ENCODE measurements at regions not wholly inside any gene's neighbourhood (a gene's known extent, or its start where the extent isn't known, plus 50 kb on each side); places are given as distances from the start of the nearest gene placed in this dataset.

DNA sequence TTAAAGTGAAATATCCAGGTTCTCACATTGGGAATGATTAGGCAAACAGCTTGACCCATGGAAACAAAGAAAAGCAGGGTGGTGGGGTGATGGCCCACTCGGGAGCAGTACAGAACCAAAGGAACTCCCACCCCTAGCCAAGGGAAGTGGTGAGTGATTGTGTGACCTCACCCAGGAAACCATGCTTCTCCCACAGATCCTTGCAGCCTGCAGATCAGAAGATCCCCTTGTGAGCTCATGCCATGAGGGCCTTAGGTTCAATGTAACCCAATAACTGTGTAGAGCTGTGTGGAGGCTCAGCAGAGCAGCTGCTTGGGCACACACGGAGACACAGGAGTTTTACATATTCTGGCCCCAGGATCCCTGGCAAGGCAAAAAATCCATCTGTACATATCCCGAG lies 311.8 kb upstream of the DPYD start:
- DNase-seq: no peak
- Histone ChIP-seq H3K27ac (ENCODE audit: low read depth in 1 of 2, low read length in 2 of 2) (no peak overlapping the region), H3K4me3 (replicated peaks in 1 of 3; ENCODE audit: low read depth in 2 of 3, low read length in 3 of 3) (no peak overlapping the region), H3K4me1 (ENCODE audit: control insufficient read depth in 1 of 2, insufficient read depth in 2 of 2, low read length in 2 of 2) (no peaks in the 10 kb centered on the region), H3K27me3 (ENCODE audit: control insufficient read depth in 2 of 2, insufficient read depth in 2 of 2, low read length in 2 of 2) (no peaks in the 10 kb centered on the region), H3K9ac (ENCODE audit: insufficient read depth, low read length, poor library complexity, severe bottlenecking) (no peak overlapping the region), H4K20me1 (ENCODE audit: insufficient read depth, low read length) (no peaks in the 10 kb centered on the region), H3K9me3 (replicated peaks in 1 of 2; ENCODE audit: control insufficient read depth in 1 of 2, insufficient read depth in 1 of 2, low read length in 2 of 2) (peaks cover 3 to 12% of the 10 kb centered on the region in 2 donors), H3K36me3 (replicated peaks in 1 of 2; ENCODE audit: control insufficient read depth in 1 of 2, insufficient read depth in 2 of 2, low read length in 2 of 2) (no peaks in the 10 kb centered on the region), H3K79me2 (ENCODE audit: insufficient read depth, low read length) (no peaks in the 10 kb centered on the region), H3K4me2 (replicated peaks; ENCODE audit: extremely low read depth, low read length, poor library complexity, severe bottlenecking) (no peak overlapping the region), H2AFZ (ENCODE audit: insufficient read depth, low read depth, low read length, poor library complexity, severe bottlenecking) (no peak overlapping the region)
- Mint-ChIP-seq H3K4me1 (no peaks in the 10 kb centered on the region), H3K27ac (no peak overlapping the region), H3K4me3 (no peak overlapping the region), H3K36me3 (no peaks in the 10 kb centered on the region), H3K9me3 (peaks cover 16 to 29% (median 24%) of the 10 kb centered on the region in 7 donors), H3K27me3 (ENCODE audit: low read depth in 3 of 3) (no peaks in the 10 kb centered on the region)
- TF ChIP-seq, protein P1, sequence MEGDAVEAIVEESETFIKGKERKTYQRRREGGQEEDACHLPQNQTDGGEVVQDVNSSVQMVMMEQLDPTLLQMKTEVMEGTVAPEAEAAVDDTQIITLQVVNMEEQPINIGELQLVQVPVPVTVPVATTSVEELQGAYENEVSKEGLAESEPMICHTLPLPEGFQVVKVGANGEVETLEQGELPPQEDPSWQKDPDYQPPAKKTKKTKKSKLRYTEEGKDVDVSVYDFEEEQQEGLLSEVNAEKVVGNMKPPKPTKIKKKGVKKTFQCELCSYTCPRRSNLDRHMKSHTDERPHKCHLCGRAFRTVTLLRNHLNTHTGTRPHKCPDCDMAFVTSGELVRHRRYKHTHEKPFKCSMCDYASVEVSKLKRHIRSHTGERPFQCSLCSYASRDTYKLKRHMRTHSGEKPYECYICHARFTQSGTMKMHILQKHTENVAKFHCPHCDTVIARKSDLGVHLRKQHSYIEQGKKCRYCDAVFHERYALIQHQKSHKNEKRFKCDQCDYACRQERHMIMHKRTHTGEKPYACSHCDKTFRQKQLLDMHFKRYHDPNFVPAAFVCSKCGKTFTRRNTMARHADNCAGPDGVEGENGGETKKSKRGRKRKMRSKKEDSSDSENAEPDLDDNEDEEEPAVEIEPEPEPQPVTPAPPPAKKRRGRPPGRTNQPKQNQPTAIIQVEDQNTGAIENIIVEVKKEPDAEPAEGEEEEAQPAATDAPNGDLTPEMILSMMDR (IDR thresholded peaks at IDR 0.05): no peak
- intact Hi-C loops (cut with micrococcal nuclease): no loop called here
- 100% methylated on average over 2 of the region's 3 CpGs for WGBS (ENCODE audit: insufficient coverage)

DNA sequence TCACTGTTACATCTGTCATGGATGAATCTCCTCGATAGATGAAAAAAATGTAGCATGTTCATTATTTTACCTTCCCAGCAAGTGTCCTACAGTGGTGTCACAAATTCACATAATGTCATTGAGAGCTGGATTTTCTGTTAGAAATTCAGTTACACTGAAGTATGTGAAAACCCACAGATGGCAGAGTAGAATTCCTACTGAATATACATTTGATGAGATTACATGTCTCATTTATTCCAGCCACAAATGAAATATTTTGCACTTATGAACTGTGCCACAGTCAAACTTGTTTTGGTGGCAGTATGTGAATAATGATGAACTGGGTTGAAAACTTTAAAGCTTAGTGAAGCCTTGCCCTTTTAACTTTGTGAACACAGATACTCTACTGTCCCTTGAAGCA lies 301.9 kb upstream of the DPYD start:
- H3K9me3 ChIP-seq (replicated peaks in 1 of 2; ENCODE audit: control insufficient read depth in 1 of 2, insufficient read depth in 1 of 2, low read length in 2 of 2): no peaks in the 10 kb centered on the region
- H3K9ac ChIP-seq (ENCODE audit: insufficient read depth, low read length, poor library complexity, severe bottlenecking): no peak overlapping the region
- H3K9me3 Mint-ChIP-seq: no peaks in the 10 kb centered on the region
- no peaks in the 10 kb centered on the region for H3K36me3 Mint-ChIP-seq
- TF ChIP-seq, protein P1 (IDR thresholded peaks at IDR 0.05): no peak
- no peak for DNase-seq
- WGBS (ENCODE audit: insufficient coverage): no CpG with 5 or more reads among the region's 1 CpG
- H3K79me2 ChIP-seq (ENCODE audit: insufficient read depth, low read length): no peaks in the 10 kb centered on the region
- H3K27me3 Mint-ChIP-seq (ENCODE audit: low read depth in 3 of 3): no peaks in the 10 kb centered on the region
- H3K4me3 ChIP-seq (replicated peaks in 1 of 3; ENCODE audit: low read depth in 2 of 3, low read length in 3 of 3): no peak overlapping the region
- H3K4me1 ChIP-seq (ENCODE audit: control insufficient read depth in 1 of 2, insufficient read depth in 2 of 2, low read length in 2 of 2): no peaks in the 10 kb centered on the region
- H3K27ac Mint-ChIP-seq: no peak overlapping the region
- no peak overlapping the region for H3K4me3 Mint-ChIP-seq
- H3K27me3 ChIP-seq (ENCODE audit: control insufficient read depth in 2 of 2, insufficient read depth in 2 of 2, low read length in 2 of 2): no peaks in the 10 kb centered on the region
- H3K4me2 ChIP-seq (replicated peaks; ENCODE audit: extremely low read depth, low read length, poor library complexity, severe bottlenecking): no peak overlapping the region
- intact Hi-C loops (cut with micrococcal nuclease): no loop called here
- peaks cover 2% of the 10 kb centered on the region for H3K4me1 Mint-ChIP-seq
- H2AFZ ChIP-seq (ENCODE audit: insufficient read depth, low read depth, low read length, poor library complexity, severe bottlenecking): no peak overlapping the region
- H3K36me3 ChIP-seq (replicated peaks in 1 of 2; ENCODE audit: control insufficient read depth in 1 of 2, insufficient read depth in 2 of 2, low read length in 2 of 2): no peaks in the 10 kb centered on the region
- no peaks in the 10 kb centered on the region for H4K20me1 ChIP-seq (ENCODE audit: insufficient read depth, low read length)
- H3K27ac ChIP-seq (ENCODE audit: low read depth in 1 of 2, low read length in 2 of 2): no peak overlapping the region
